Mammary epithelial cell (primary cell): ENCODE measurements at regions not wholly inside any gene's neighbourhood (a gene's known extent, or its start where the extent isn't known, plus 50 kb on each side); places are given as distances from the start of the nearest gene placed in this dataset.

ENCODE experiments used
- CTCF ChIP-seq, 2 donors: IDR thresholded peaks in 1 of 2; conservative IDR thresholded peaks in 1 of 2; 2 replicates each; pipeline ENCODE4 v1.5.1; 2011 to 2012; ENCODE audit warnings: inconsistent platforms in 2 of 2, low read length in 2 of 2, mild to moderate bottlenecking in 2 of 2, control low read depth in 1 of 2, low read depth in 1 of 2; ENCODE audit not compliant: insufficient read depth in 1 of 2; ENCODE audit errors: extremely low read depth in 1 of 2
- EZH2 ChIP-seq: IDR thresholded peaks from 2 replicates; pipeline ENCODE4 v1.6.1; 2012; ENCODE audit warnings: low read length, inconsistent platforms, borderline replicate concordance

- TF ChIP-seq CTCF (conservative IDR thresholded peaks at IDR 0.05 in 1 of 2, IDR thresholded peaks at IDR 0.05 in 1 of 2; ENCODE audit: extremely low read depth in 1 of 2, insufficient read depth in 1 of 2, low read depth in 1 of 2, low read length in 2 of 2) (no peak), EZH2 (no peak)
Observed at GRCh38 chr10:60517805-60518204, 128.1 kb upstream of the ANK3 start.
